Kidney (tissue), 13 donors: ENCODE measurements at regions not wholly inside any gene's neighbourhood (a gene's known extent, or its start where the extent isn't known, plus 50 kb on each side); places are given as distances from the start of the nearest gene placed in this dataset.

Source experiments
- DNase-seq, 5 donors: peaks; one replicate each; pipeline ENCODE4 v3.0.0-alpha.2; 2013 to 2020
- FAIRE-seq: peaks from 2 replicates; lab custom pipeline; 2012; peaks lifted over from hg19 to GRCh38; lab: Jason Lieb, UNC
- H3K27ac ChIP-seq, 2 donors: one replicate each; pipeline ENCODE4 v1.7.0; 2013; ENCODE audit warnings: low read depth in 2 of 2, low read length in 2 of 2, inconsistent platforms in 1 of 2
- H3K27me3 ChIP-seq: one replicate; pipeline ENCODE4 v1.7.1; 2013; ENCODE audit warnings: low read length, inconsistent platforms; ENCODE audit not compliant: control insufficient read depth, insufficient read depth
- H3K36me3 ChIP-seq, 3 donors: one replicate each; pipeline versions ENCODE4 v1.7.0 to v1.7.1; 2013; ENCODE audit warnings: low read length in 3 of 3, control low read depth in 1 of 3, inconsistent platforms in 1 of 3; ENCODE audit not compliant: insufficient read depth in 3 of 3, control insufficient read depth in 2 of 3
- H3K4me1 ChIP-seq, 3 donors: one replicate each; pipeline versions ENCODE4 v1.7.0 to v1.7.1; 2013; ENCODE audit warnings: low read length in 3 of 3, inconsistent platforms in 1 of 3, low read depth in 1 of 3; ENCODE audit not compliant: control insufficient read depth in 2 of 3, insufficient read depth in 2 of 3
- H3K4me3 ChIP-seq, 3 donors: one replicate each; pipeline versions ENCODE4 v1.7.0 to v1.8.1; 2013; ENCODE audit warnings: low read length in 3 of 3, control low read depth in 1 of 3, inconsistent platforms in 1 of 3
- H3K9ac ChIP-seq, 3 donors: one replicate each; pipeline versions ENCODE4 v1.7.0 to v1.7.1; 2013; ENCODE audit warnings: low read length in 3 of 3, control low read depth in 1 of 3, inconsistent platforms in 1 of 3
- H3K9me3 ChIP-seq, 3 donors: one replicate each; pipeline versions ENCODE4 v1.7.0 to v1.7.1; 2013; ENCODE audit warnings: low read length in 3 of 3, control low read depth in 1 of 3, inconsistent platforms in 1 of 3; ENCODE audit not compliant: control insufficient read depth in 2 of 3, insufficient read depth in 1 of 3
- CTCF ChIP-seq: IDR thresholded peaks from 3 replicates; pipeline ENCODE4 v1.5.1; 2012; ENCODE audit warnings: mild to moderate bottlenecking, moderate library complexity, borderline replicate concordance; ENCODE audit not compliant: insufficient read depth; ENCODE audit errors: extremely low read depth
- intact Hi-C: fragments of 100-400 bp; cut with DNase I; formaldehyde crosslinking; loops from one replicate; pipeline ENCODE4 v1.11.1; 2022
- donor health status: control.
- donor health status: control.
- donor health status: control.
- donor health status: control.
- donor health status: control.
- donor health status: DM: yes; HTN: yes; CAD: no.
- donor health status: Normal renal cell carcinoma (clear cell type).

- FAIRE-seq (no peak), DNase-seq (no peak)
- no peak for TF ChIP-seq CTCF
- intact Hi-C loops, result no loop called here
- Histone ChIP-seq H3K36me3 (no peaks in the 10 kb centered on the region), H3K9me3 (no peaks in the 10 kb centered on the region), H3K9ac (no peak overlapping the region), H3K4me3 (no peak overlapping the region), H3K27ac (no peak overlapping the region), H3K4me1 (no peaks in the 10 kb centered on the region), H3K27me3 (no peaks in the 10 kb centered on the region)
Observed at GRCh38 chr1:91575909-91576519, 75.4 kb downstream of the CDC7 start.

- no peaks in the 10 kb centered on the region for H3K36me3 ChIP-seq
- FAIRE-seq, result no peak
Observed at GRCh38 chr1:91578320-91579109, 77.9 kb downstream of the CDC7 start.

GRCh38 chr1:91579658-91580228 is 79.1 kb downstream of the CDC7 start:
- no peak for FAIRE-seq
- Histone ChIP-seq H3K4me3 (no peak overlapping the region), H3K36me3 (no peaks in the 10 kb centered on the region), H3K9me3 (no peaks in the 10 kb centered on the region), H3K27me3 (no peaks in the 10 kb centered on the region), H3K9ac (no peak overlapping the region), H3K4me1 (no peaks in the 10 kb centered on the region), H3K27ac (no peak overlapping the region)
- TF ChIP-seq CTCF, result no peak
- peak in 1 of 5 donors; percentile 39 for DNase-seq
- intact Hi-C loops, result no loop called here

More at GRCh38 chr1:91578320-91579109, 77.9 kb downstream of the CDC7 start:
- H3K9ac ChIP-seq, result no peak overlapping the region
- H3K9me3 ChIP-seq, result no peaks in the 10 kb centered on the region
- DNase-seq, result peak in 3 of 5 donors; percentile 34 to 59 (median 42)
- H3K27me3 ChIP-seq, result no peaks in the 10 kb centered on the region
- no peak overlapping the region for H3K27ac ChIP-seq
- H3K4me3 ChIP-seq, result no peak overlapping the region
- no peaks in the 10 kb centered on the region for H3K4me1 ChIP-seq
- intact Hi-C loops, result no loop called here
- TF ChIP-seq CTCF, result no peak
